HG02870 (cell line): ENCODE measurements at regions not wholly inside any gene's neighbourhood (a gene's known extent, or its start where the extent isn't known, plus 50 kb on each side); places are given as distances from the start of the nearest gene placed in this dataset.

Source experiments
- ATAC-seq: cut with Tn5 transposase; IDR thresholded peaks from one replicate; pipeline ENCODE4 v1.9.1; 2021; ENCODE audit warnings: mild to moderate bottlenecking, moderate library complexity; ENCODE audit not compliant: unreplicated experiment

DNA sequence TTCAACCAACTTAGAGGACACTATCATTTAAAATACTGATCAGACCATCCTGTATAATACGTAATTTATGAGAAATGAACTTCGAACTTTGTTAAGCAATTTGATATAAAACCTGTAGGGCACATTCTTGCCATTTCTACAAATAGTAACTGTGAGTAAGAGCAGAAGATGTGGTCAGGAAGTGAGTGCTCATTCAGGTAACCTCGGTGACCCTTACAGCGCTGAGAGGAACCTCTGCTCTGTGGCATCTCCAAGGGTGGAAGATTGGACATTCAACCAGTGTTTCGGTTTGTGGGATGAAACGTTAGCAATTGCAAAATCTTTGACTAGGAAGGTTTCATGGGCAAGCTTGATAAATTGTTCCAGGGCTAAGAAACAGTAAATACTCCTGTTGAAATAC, 194.8 kb upstream of the IRX2 start:
- ATAC-seq = no peak

DNA sequence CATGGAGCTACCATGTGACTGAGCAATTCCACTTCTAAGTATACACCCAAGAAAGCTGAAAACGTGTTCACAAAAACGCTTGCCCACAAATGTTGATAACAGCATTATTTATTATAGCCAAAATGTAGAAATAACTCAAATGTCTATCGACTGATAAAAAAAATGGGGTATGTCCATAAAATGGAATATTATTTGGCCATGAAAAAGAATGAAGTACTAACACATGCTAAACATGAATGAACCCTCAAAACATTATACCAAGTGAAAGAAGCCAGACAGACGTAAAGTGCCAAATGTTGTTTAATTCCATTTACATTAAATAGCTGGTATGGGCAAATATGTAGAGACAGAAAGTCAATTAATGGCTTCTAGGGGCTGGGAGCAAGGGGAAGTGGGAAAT, 184.9 kb upstream of the IRX2 start:
- no peak for ATAC-seq

DNA sequence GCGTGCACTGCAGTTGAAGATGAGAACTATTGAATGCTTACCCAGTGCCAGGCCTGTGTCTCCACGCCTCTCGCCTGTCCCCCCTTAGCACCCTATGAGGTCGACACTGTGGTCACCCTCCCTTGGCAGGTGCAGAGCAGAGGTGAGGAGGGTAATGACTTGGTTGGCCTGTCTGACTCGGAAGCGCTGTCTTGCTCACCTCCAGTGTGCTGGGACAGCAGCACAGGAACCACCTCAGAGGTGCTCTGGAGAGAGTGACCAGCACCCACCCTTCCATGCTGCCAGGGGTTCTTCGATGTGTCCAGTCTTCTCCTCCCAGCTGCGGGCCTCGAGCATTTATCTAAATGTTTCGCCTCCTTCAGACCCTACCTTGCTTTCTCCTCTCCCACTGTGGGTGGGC, 178.3 kb upstream of the IRX2 start:
- ATAC-seq = no peak

DNA sequence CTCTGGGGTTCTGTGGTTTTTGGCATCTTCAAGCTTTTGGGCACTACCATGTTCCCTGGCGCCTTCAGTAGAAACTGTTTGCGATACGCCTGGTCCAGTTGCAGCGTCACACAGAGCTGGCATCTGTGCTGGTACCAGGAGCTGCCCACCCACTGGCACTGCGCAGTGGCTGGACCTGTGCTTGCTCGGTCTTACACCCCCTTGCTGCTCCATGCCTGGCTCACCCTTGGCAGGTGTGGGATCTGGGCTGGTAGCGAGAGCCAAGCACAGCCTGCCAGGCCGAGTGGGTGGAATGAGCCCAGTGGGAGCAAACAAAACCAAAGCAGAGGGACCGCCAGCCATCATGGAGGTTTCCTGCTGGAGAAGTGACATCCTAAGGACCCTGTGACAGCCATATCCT, 170.2 kb upstream of the IRX2 start:
- no peak for ATAC-seq

DNA sequence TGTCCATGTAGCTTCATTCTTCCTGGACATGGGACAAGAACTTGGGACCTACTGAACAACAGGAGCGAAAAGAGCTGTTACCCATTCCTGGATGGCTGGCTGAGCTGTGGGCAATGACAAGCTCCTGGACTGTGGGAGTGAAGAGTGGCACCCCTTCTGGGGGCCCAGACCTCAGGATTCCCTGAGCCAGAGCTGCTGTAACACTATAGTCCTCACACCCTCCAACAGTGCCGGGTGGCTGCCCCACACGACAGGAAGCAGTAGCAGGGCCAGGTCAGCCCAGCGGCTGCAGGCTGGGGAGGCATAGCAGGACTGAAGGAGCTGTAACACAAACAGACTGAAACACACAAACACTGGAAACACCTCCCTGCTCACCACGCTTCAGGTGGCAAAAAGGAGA, 169.7 kb upstream of the IRX2 start:
- ATAC-seq = no peak

DNA sequence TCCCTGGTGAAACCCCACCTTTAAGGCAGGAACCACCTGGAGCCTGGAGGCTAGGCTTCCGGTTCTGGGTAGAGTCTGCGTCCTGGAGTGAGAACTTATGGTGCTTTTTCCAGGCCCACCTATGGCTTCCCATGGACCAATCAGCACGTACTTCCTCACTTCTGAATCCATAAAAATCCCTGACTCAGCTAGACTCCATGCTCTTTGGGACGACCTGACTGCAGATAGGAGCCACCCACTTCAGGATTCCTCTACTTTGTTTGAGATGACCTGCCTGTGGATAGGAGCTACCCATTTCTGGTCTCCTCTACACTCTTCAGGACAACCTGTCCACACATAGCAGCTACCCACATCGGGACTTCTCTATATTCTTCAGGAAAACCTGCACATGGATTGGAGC, 168.8 kb upstream of the IRX2 start:
- no peak for ATAC-seq

DNA sequence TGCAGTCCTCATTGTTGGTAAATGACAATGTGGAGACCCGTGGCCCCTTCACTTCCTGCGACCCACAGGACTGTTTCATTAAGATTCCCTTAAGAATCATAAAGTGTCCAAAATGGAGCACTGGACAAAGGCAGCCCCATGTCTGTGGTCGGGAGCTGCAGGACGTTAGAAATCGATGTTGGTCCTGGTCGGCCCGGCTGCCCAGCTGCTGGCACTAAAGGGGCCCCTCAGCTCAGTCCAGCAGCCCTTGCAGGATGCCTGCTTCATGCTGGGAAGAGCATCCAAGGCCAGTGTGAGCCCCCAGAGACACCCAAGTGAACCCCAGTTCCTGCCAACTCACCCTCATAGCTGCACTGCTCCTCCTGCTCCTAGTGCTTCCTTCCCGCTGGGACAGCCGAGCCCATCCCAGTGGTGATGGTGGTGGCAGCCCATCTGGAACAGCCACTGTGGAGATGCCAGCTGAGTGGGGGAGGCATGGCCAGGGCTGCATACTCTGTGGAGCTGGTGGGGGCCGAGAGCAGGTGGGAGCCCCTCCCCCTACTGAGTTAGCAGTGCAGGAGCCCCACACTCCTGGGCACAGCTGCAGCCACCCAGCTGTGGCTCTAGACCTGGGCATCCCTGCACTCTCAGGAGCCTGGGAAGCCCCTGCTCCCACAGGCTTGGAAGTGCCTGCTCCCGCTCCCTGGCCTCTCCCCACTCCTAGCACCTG, 168.0 kb upstream of the IRX2 start:
- no peak for ATAC-seq

DNA sequence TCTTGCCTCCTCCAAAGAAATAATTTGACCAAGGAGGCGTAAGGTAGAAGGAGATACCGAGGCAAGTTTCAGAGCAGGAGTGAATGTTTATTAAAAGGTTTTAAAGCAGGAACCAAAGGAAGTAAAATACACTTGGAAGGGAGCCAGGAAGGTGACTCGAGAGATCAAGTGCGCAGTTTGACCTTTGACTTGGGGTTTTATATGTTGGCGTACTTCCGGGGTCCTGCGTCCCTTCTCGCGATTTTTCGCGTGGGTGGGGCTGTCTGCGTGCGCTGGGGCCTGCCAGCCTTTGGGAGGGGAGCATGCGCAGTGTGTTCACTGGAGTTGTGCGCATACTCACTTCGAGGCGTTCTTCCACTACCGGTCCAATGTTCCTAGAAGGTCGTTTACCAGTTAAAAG, 166.0 kb upstream of the IRX2 start:
- no peak for ATAC-seq

DNA sequence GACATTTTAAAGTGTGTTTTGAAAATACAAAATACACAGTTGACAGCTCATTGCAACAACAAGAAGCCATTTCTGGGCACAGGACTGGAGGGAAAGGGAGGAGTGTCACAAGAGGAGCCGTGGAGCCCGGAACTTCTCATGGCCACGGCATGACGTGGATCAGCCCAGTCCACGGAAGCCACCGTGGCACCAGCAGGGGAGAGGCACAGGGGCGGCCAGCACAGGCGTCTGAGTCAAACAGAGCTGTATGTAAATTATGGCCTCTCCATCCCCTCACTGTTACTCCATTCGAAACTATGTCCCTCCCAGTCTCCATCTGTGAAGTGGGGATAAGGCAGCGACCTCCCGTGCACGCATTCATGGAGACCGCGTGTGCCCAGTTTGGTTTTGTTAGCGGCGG, 165.6 kb upstream of the IRX2 start:
- no peak for ATAC-seq

DNA sequence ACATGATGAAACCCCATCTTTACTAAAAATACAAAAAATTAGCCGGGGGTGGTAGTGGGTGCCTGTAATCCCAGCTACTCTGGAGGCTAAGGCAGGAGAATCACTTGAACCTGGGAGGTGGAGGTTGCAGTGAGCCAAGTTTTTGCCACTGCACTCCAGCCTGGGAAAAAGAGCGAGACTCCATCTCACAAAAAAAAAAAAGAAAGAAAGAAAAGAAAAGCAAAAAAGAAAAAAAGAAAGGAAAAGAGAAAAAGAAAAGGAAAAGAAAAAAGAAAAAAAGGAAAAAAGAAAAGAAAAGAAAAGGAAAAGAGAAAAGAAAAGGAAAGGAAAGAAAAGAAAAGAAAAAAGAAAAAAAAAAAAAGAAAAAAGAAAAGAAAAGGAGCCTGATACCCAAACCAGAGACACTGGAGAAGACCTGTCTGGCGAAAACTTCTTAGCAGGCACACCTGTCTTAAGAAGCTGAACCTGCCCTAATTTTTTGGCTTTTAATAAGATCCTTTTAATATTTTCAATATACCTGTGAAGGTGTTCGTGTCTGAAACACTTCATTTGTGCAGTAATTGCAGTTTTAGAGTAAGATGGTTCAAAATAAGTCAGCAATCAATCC, 164.7 kb upstream of the IRX2 start:
- ATAC-seq = no peak

DNA sequence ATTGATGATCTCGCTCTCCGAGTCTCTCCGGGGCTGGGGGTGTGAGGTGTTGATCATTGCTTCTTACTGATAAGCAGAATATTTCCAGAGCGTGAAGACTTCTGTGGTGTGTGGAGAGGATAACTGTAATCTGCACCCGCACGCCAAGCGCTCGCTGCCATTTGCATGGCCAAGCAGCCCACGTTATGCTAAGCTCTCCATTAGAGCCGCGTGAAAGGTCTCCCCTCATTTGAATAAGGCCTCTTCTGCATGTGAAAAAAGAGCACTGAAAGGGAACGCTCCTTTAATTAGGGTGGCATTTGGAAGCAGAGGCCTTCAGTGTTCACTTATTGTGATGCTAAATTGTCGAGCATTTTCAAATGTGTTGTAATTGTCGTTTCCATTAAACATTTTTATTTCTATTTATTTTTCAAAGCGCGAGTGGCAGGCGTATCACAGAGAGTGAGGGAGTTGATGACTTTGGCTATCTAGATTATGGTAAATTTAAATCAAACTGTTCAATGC, 163.6 kb upstream of the IRX2 start:
- no peak for ATAC-seq

DNA sequence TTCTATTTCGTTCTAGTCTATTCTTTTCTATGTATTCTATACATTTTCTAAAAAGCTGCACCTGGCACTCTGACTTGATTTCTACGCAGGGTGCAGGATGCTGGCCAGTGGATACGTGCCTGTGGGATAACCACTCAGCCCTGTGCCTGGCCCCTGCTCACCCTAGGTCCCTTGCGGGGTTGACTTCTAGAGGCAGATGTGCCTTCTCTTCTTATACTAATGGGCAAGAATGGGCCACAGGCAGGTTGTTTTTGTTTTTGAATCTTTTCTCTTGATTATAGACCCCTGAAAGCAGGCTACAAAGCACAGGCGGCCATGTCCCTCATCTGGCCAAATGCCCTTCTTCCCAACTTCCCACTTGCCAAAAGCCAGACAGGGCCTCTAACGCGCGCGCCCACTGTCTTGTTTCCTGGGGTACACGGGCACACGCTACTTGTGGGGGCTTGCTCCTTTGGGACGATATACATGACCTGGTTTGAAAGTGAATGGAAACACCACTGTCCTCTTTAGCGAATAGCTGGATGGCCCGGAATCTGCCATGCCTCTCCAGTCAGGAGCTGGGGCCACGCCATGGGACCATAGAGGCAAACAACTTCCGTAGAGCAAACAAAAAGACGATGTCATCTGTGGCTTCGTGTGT, 162.7 kb upstream of the IRX2 start:
- no peak for ATAC-seq

DNA sequence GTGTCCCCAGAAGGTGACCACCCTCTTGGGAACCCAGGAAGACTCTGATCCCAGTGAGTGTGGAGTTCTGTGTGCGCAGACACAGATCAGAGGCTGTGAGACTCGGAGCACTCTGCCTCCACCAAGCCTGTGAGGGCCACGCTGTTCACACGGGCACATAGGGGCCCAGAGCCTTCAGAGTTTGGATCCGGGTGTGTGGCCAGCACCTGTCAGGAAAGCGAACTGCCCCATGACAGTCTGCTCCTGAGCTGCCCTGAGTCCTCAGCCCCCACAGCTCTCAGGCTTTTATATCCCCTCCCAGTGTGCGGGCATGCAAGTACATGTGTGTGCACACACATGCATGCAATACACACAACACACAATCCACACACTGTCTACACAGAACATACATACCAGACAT, 161.8 kb upstream of the IRX2 start:
- no peak for ATAC-seq

DNA sequence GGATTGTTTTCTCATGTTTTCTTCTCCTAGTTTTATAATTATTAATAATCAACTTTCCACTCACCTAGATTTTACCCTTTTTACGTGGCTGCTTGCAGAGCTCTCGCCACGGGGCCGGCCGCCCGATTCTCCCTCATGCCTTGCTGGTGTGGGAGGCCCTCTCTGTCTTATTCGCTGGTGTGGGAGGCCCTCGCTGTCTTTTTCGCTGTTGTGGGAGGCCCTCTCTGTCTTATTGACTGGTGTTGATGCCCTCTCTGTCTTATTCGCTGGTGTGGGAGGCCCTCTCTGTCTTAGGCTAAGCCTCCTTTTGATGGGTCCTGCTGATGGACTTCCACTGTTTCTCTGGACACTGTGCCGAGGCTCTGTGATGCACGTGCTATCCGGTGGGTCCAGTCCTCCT, 161.3 kb upstream of the IRX2 start:
- ATAC-seq = no peak

DNA sequence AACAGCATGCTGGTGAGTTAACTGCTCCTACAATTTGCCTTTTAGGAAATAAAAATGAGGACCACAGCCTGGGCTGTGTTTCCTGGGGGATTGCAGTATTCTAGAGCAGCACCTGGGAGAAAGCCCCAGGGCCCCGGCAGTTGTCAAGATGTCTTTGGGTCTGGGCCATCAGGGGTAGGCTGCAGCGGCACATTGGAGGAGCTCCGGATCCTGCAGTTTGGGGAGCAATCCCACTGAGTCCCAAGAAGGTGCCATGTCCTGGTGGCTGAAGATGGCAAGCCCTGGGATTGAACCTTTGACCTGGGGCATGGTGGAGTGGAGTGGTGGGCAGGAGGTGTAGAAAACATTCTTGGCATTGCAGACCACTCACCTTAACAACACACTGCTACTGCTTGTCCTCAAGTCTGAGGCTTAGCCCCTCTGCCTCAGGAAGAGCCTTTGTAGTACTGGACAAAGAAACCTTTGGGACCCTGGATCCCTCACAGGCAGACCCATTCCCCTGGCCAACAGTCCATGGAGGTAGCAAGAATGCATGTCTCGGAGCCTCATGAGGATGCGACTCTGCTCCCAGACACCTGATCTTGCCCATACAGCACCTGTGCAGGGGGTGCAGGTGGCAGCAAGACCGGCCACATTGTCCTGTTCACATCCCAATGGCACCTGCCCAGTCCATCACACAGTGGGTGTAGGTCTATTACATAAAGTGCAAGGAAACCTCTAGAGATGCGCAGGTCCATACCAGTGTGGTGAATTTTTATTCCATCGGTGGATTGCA, 159.1 kb upstream of the IRX2 start:
- no peak for ATAC-seq

DNA sequence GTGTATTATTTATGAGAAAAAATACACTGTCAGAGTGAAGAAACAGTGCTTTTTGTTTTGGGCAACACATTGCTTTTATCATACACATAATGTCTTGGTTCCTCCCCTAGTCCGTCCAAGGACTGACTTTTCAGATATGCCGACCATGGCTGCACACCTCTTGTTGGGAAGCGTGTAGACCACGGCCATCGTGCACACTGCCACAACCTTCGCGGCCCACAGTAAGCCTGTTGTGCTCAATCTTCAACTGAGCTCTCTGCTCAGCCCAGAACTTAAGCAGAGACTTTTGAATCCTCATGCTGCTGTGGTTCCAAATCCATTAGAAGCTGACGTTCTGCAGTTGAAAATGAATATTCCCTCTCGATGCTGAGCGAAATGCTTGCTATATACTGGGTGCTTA, 157.6 kb upstream of the IRX2 start:
- ATAC-seq = no peak

DNA sequence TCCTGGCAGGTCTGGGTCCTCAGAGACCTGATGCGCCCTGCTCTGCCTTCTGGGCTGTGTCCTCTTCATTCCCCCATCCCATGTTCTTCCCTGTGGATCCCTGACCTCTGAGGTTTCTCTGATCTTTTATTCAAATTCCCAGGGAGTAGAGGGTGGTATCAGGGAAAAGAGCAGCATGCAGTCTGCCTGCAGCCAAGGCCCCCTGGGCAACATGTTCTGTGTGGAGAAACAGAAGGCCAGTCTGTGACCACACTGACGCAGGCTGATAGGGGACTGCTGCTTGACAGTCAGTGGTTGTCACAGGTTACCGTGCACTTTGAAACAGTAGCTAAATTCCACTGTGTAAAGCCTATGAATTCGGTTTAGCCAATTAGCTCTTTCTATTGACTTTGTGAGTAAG, 156.6 kb upstream of the IRX2 start:
- no peak for ATAC-seq

DNA sequence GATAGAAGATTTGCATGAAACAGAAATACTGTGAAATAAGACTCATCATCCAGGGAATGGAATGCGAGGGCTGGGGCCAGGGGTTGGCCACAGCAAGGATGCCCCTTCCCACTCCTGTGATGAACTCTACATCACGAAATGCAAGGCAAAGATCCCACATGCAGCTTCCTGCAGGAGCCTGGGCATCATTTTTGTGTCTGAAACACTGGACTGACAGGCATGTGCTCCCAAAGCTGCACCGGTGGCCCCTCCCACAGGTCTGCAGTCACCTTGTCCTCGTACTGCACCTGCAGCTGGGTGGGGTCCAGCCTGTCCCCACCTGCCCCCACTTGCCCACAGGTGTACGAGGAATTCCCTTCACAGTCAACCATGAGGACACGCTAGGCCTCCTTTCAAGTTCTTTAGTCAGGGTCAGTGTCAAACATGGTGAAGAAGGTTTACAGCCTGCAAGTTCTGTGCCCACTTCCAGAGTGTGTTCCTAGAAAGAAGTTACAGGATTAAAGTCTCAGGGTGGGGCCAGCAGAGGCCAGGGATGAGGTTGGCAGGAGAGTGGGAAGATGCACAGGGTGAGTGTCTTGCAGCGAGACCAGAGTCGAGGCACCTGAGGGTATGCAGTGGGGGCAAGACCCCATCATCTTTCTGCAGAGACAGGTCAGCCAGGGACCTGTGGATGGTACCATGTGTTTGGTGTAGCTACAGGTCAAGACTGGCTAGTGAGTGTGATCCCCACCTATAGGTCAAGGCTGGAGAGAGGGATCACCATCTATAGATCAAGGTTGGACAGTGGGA, 155.0 kb upstream of the IRX2 start:
- ATAC-seq = no peak

DNA sequence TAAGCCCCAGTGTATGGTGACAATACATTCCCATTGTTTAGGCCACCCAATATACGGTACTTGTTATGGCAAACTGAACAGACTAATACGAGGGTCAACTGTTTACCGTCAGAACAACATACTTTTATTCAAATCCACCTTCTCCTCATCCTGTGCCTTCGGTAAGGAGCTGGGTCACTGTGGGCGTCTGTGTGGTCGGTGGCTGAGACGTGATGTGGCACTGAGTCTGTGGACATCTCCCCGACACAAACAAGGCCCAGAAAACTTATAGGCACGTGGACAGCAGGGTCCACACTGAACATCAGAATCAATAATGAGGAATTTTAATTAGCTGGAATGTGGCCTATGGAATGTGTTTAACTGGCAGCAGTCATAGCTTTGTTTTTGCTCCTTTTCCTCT, 154.3 kb upstream of the IRX2 start:
- no peak for ATAC-seq

DNA sequence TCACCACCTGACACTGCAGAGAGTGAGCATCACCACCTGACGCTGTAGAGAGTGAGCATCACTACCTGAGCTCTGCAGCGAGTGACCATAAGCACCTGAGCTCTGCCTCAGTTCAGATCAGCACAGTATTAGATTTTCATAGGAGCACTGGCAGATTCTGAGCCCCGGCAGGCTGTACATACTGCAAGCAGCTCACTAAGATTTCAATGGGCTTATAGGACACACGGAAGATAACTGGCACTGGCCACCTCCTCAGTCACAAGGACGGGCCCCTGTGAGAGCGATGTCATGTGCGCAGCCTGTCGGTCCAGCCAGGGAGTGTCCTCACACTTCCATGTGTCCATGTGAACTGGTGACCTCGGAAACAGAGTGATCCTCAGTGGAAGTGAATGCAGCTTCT, 153.5 kb upstream of the IRX2 start:
- ATAC-seq = no peak

DNA sequence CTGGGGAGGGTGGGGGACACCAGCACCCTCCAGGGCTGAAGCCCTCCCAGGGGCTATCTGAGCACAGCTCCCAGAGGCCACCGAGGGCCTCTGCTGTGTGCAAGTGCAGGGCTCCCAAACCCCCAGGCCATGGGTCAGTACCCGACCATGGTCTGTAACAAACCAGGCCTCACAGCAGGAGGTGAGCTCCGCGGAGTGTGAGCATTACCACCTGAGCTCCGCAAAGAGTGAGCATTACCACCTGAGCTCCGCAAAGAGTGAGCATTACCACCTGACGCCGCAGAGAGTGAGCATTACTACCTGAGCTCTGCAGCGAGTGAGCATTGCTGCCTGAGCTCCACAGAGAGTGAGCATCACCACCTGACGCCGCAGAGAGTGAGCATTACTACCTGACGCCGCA, 152.9 kb upstream of the IRX2 start:
- no peak for ATAC-seq
